ENCODE measurements at regions not wholly inside any gene's neighbourhood (a gene's known extent, or its start where the extent isn't known, plus 50 kb on each side); places are given as distances from the start of the nearest gene placed in this dataset.
"Not testable (repeated sequence)": the region's sequence is repeated elsewhere in the genome, so short reads cannot be mapped to it uniquely, and the experiment has no call there.

- peak; percentile 62 for DNase-seq (ENCODE audit: low read depth)
- H3K4me3 ChIP-seq (ENCODE audit: low read depth, low read length): no peak overlapping the region
- TF ChIP-seq CTCF (conservative IDR thresholded peaks at IDR 0.05; ENCODE audit: low read depth, low read length): no peak
Observed at GRCh38 chr18:52160636-52161035, 179.4 kb upstream of the DCC start.

- no peak for DNase-seq (ENCODE audit: low read depth)
- H3K4me3 ChIP-seq (ENCODE audit: low read depth, low read length): no peak overlapping the region
- TF ChIP-seq CTCF (conservative IDR thresholded peaks at IDR 0.05; ENCODE audit: low read depth, low read length): no peak
Observed at GRCh38 chr18:52163478-52163877, 176.5 kb upstream of the DCC start.

- not testable (repeated sequence) for DNase-seq (ENCODE audit: low read depth); H3K4me3 ChIP-seq (ENCODE audit: low read depth, low read length)
Observed at GRCh38 chr18:52168131-52168530, 171.9 kb upstream of the DCC start.

- DNase-seq (ENCODE audit: low read depth): no peak
- no peak overlapping the region for H3K4me3 ChIP-seq (ENCODE audit: low read depth, low read length)
- TF ChIP-seq CTCF (conservative IDR thresholded peaks at IDR 0.05; ENCODE audit: low read depth, low read length): no peak
Observed at GRCh38 chr18:52174220-52174619, 165.8 kb upstream of the DCC start.

- no peak for TF ChIP-seq CTCF (conservative IDR thresholded peaks at IDR 0.05; ENCODE audit: low read depth, low read length)
Observed at GRCh38 chr18:52175406-52175805, 164.6 kb upstream of the DCC start.

GRCh38 chr18:52183107-52183506 is 156.9 kb upstream of the DCC start:
- H3K4me3 ChIP-seq (ENCODE audit: low read depth, low read length): no peak overlapping the region
- TF ChIP-seq CTCF (conservative IDR thresholded peaks at IDR 0.05; ENCODE audit: low read depth, low read length): no peak
- DNase-seq (ENCODE audit: low read depth): no peak

More at GRCh38 chr18:52175406-52175805, 164.6 kb upstream of the DCC start:
- DNase-seq (ENCODE audit: low read depth): no peak
- no peak overlapping the region for H3K4me3 ChIP-seq (ENCODE audit: low read depth, low read length)

GRCh38 chr18:52190195-52190594 is 149.8 kb upstream of the DCC start:
- TF ChIP-seq CTCF (conservative IDR thresholded peaks at IDR 0.05; ENCODE audit: low read depth, low read length): no peak
- no peak overlapping the region for H3K4me3 ChIP-seq (ENCODE audit: low read depth, low read length)
- no peak for DNase-seq (ENCODE audit: low read depth)

- no peak for DNase-seq (ENCODE audit: low read depth)
- H3K4me3 ChIP-seq (ENCODE audit: low read depth, low read length): no peak overlapping the region
- no peak for TF ChIP-seq CTCF (conservative IDR thresholded peaks at IDR 0.05; ENCODE audit: low read depth, low read length)
Observed at GRCh38 chr18:52190631-52191030, 149.4 kb upstream of the DCC start.

Measured in epithelial cell of proximal tubule (primary cell).